ENCODE measurements at regions not wholly inside any gene's neighbourhood (a gene's known extent, or its start where the extent isn't known, plus 50 kb on each side); places are given as distances from the start of the nearest gene placed in this dataset.

DNA sequence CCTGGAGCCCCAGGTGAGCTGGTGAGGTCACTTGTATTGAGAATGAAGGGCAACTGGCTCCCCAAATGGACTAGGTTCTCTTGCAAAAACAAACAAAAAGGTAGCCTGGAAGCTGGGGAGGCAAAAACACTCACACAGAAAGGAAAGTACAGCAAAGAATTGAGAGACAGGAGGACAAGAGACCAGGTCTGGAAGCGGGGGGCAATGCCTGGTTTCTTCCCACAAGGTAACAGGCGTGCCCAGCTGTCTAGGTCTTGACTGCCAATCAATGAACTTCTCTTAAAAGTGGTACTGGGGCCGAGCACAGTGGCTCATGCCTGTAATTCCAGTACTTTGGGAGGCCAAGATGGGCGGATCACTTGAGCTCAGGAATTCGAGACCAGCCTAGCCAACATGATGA is 356.4 kb upstream of the TSHZ3 start:
- Histone ChIP-seq H3K4me1 (ENCODE audit: insufficient read depth) (no peaks in the 10 kb centered on the region), H3K27ac (no peak overlapping the region), H3K79me2 (no peaks in the 10 kb centered on the region), H3K9me2 (replicated peaks; ENCODE audit: insufficient read depth) (no peaks in the 10 kb centered on the region), H3K9me3 (ENCODE audit: low read depth) (no peaks in the 10 kb centered on the region), H2AFZ (no peak overlapping the region), H4K20me1 (ENCODE audit: insufficient read depth, poor library complexity, severe bottlenecking) (no peaks in the 10 kb centered on the region), H3K4me3 (no peak overlapping the region), H3K4me2 (no peak overlapping the region), H3K36me3 (replicated peaks; ENCODE audit: insufficient read depth, low read depth) (no peaks in the 10 kb centered on the region), H3K27me3 (no peaks in the 10 kb centered on the region)
- TF ChIP-seq EZH2 (IDR thresholded peaks at IDR 0.05; ENCODE audit: borderline replicate concordance) (no peak), EZH2phosphoT487 (IDR thresholded peaks at IDR 0.05; ENCODE audit: low read depth, severe bottlenecking, unreplicated experiment) (no peak)
- no peak for DNase-seq (ENCODE audit: low spot score)
- WGBS (ENCODE audit: low lambda C conversion rate, missing lambda C conversion rate) = 93% methylated on average over 5 of the region's 5 CpGs

DNA sequence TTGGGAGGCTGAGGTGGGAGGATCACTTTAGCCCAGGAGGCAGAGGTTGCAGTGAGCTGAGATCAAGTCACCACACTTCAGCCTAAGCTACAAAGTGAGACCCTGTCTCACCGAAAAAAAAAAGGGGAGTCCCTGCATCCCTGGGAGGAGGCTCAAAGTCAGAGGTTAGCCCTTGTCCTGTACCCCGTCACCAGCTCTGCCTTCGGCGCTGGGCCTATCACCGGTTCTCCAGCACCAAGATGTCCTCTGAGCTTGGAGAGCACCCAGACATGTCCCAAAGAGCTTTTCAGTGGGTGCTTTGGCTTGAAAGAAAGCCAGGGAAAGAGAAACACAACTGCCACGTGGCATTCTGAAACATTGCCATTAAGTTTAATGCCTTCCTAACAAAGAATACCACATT is 356.9 kb upstream of the TSHZ3 start:
- no peaks in the 10 kb centered on the region for H3K4me1 ChIP-seq (ENCODE audit: insufficient read depth)
- no peak overlapping the region for H3K4me3 ChIP-seq
- DNase-seq (ENCODE audit: low spot score) = no peak
- no peaks in the 10 kb centered on the region for H3K9me3 ChIP-seq (ENCODE audit: low read depth)
- H3K27me3 ChIP-seq = no peaks in the 10 kb centered on the region
- no peaks in the 10 kb centered on the region for H3K9me2 ChIP-seq (replicated peaks; ENCODE audit: insufficient read depth)
- TF ChIP-seq, protein P1, sequence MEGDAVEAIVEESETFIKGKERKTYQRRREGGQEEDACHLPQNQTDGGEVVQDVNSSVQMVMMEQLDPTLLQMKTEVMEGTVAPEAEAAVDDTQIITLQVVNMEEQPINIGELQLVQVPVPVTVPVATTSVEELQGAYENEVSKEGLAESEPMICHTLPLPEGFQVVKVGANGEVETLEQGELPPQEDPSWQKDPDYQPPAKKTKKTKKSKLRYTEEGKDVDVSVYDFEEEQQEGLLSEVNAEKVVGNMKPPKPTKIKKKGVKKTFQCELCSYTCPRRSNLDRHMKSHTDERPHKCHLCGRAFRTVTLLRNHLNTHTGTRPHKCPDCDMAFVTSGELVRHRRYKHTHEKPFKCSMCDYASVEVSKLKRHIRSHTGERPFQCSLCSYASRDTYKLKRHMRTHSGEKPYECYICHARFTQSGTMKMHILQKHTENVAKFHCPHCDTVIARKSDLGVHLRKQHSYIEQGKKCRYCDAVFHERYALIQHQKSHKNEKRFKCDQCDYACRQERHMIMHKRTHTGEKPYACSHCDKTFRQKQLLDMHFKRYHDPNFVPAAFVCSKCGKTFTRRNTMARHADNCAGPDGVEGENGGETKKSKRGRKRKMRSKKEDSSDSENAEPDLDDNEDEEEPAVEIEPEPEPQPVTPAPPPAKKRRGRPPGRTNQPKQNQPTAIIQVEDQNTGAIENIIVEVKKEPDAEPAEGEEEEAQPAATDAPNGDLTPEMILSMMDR (IDR thresholded peaks at IDR 0.05; ENCODE audit: poor library complexity) = no peak
- TF ChIP-seq EZH2 (IDR thresholded peaks at IDR 0.05; ENCODE audit: borderline replicate concordance) (no peak), EZH2phosphoT487 (IDR thresholded peaks at IDR 0.05; ENCODE audit: low read depth, severe bottlenecking, unreplicated experiment) (no peak)
- no peak overlapping the region for H3K27ac ChIP-seq
- no peak overlapping the region for H3K4me2 ChIP-seq
- H4K20me1 ChIP-seq (ENCODE audit: insufficient read depth, poor library complexity, severe bottlenecking) = no peaks in the 10 kb centered on the region
- no peak overlapping the region for H2AFZ ChIP-seq
- H3K36me3 ChIP-seq (replicated peaks; ENCODE audit: insufficient read depth, low read depth) = no peaks in the 10 kb centered on the region
- no peaks in the 10 kb centered on the region for H3K79me2 ChIP-seq
- 86% methylated on average over 6 of the region's 6 CpGs for WGBS (ENCODE audit: low lambda C conversion rate, missing lambda C conversion rate)

DNA sequence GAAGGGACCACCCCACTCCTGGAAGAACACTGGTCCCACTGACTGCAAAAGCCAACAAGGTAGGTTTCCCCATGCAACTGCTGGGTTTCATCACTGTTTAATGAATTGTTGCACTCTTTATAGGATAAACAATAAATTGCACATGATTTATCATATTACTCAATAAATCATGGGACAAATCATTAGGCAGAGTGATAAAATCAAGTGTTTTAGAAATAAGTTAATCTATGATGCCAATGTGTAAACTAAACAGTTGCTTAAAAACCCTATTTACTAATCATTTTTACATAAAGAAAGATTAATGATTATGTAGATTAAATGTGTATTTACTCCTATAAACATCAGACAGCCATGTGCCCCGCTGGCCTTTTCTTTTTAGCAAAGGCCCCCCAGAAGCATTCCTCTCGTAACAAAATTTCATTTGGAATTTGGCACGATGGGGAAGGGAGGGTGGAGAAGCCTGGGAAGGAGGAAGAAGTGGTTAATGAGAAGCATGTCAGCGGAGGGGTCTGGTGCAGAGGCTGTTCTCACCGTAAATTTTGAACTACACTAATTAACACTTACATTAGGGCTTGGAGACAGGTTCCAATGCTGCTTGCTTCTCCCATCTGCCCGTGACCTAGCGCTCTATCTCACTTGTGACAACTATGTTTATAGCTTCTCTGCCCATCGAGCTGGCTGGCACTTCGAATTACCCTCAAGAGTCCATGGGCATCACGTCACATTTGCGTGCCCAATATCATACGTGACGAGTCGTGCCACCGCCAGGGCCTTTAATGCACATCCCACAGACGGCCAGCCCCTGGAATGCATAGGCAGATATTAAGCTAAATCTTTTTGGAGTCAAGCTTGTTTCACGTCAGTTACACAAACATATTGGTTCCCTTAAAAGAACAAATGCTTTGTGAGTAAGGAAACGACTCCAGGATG is 357.7 kb upstream of the TSHZ3 start:
- H3K27me3 ChIP-seq = no peaks in the 10 kb centered on the region
- no peak overlapping the region for H3K4me2 ChIP-seq
- WGBS (ENCODE audit: low lambda C conversion rate, missing lambda C conversion rate) = 75% methylated on average over 18 of the region's 18 CpGs
- no peaks in the 10 kb centered on the region for H3K79me2 ChIP-seq
- H2AFZ ChIP-seq = no peak overlapping the region
- TF ChIP-seq, protein P1 (IDR thresholded peaks at IDR 0.05; ENCODE audit: poor library complexity) = no peak
- no peak for TF ChIP-seq EZH2phosphoT487 (IDR thresholded peaks at IDR 0.05; ENCODE audit: low read depth, severe bottlenecking, unreplicated experiment)
- TF ChIP-seq EZH2 (IDR thresholded peaks at IDR 0.05; ENCODE audit: borderline replicate concordance) = no peak
- H3K4me3 ChIP-seq = no peak overlapping the region
- no peaks in the 10 kb centered on the region for H3K36me3 ChIP-seq (replicated peaks; ENCODE audit: insufficient read depth, low read depth)
- H3K4me1 ChIP-seq (ENCODE audit: insufficient read depth) = no peaks in the 10 kb centered on the region
- no peaks in the 10 kb centered on the region for H3K9me3 ChIP-seq (ENCODE audit: low read depth)
- H3K27ac ChIP-seq = no peak overlapping the region
- H3K9me2 ChIP-seq (replicated peaks; ENCODE audit: insufficient read depth) = no peaks in the 10 kb centered on the region
- DNase-seq (ENCODE audit: low spot score) = no peak
- H4K20me1 ChIP-seq (ENCODE audit: insufficient read depth, poor library complexity, severe bottlenecking) = no peaks in the 10 kb centered on the region

DNA sequence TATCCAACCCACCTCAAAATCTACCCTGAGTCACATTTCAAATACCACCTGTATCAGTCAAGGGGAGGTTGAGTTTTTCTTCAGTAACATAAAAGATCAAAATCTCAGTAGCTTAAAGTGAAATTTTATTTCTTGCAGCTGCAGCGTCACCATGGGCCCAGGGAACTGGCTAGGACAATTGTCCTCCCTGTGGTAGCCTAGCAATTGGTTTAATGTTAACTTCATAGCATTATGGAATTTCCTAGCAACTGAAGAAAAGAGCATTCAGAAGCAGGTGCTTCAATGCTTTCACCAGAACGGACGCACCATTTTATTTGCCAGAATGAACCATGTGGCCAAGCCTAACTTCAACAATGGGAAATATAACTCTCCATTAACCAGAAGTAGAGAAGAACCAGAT is 359.3 kb upstream of the TSHZ3 start:
- H3K4me2 ChIP-seq = no peak overlapping the region

More for the DNA sequence above, 359.3 kb upstream of the TSHZ3 start:
- Histone ChIP-seq H3K9me2 (replicated peaks; ENCODE audit: insufficient read depth) (no peaks in the 10 kb centered on the region), H3K79me2 (no peaks in the 10 kb centered on the region), H3K36me3 (replicated peaks; ENCODE audit: insufficient read depth, low read depth) (no peaks in the 10 kb centered on the region), H4K20me1 (ENCODE audit: insufficient read depth, poor library complexity, severe bottlenecking) (no peaks in the 10 kb centered on the region), H3K4me3 (no peak overlapping the region), H2AFZ (no peak overlapping the region), H3K27ac (no peak overlapping the region), H3K9me3 (ENCODE audit: low read depth) (no peaks in the 10 kb centered on the region), H3K4me1 (ENCODE audit: insufficient read depth) (no peaks in the 10 kb centered on the region), H3K27me3 (no peaks in the 10 kb centered on the region)
- 92% methylated on average over 3 of the region's 3 CpGs for WGBS (ENCODE audit: low lambda C conversion rate, missing lambda C conversion rate)
- DNase-seq (ENCODE audit: low spot score) = no peak
- no peak for TF ChIP-seq EZH2phosphoT487 (IDR thresholded peaks at IDR 0.05; ENCODE audit: low read depth, severe bottlenecking, unreplicated experiment)
